Mucosa of descending colon (tissue), 3 donors: ENCODE measurements at regions not wholly inside any gene's neighbourhood (a gene's known extent, or its start where the extent isn't known, plus 50 kb on each side); places are given as distances from the start of the nearest gene placed in this dataset.
A peak's percentile ranks its signal among the peaks of the same experiment; 100 is the strongest.

Experiments used
- ATAC-seq: fragments of 200-7000 bp; cut with Tn5 transposase; one replicate; pipeline ENCODE4 v1.9.1; 2020; ENCODE audit warnings: mild to moderate bottlenecking, moderate library complexity
- DNase-seq, 3 donors: peaks; one replicate each; pipeline ENCODE4 v3.0.0-alpha.2; 2020
- H3K36me3 ChIP-seq: fragments of 200-600 bp; one replicate; pipeline ENCODE4 v1.8.0; 2021; ENCODE audit warnings: low read depth, mild to moderate bottlenecking
- H3K4me1 ChIP-seq: fragments of 200-600 bp; one replicate; pipeline ENCODE4 v1.8.0; 2021; ENCODE audit warnings: low read depth, mild to moderate bottlenecking
- H3K4me3 ChIP-seq: fragments of 200-600 bp; one replicate; pipeline ENCODE4 v1.8.0; 2021; ENCODE audit warnings: mild to moderate bottlenecking
- H3K9me3 ChIP-seq: fragments of 200-600 bp; one replicate; pipeline ENCODE4 v1.8.0; 2021; ENCODE audit warnings: mild to moderate bottlenecking
- intact Hi-C, 2 donors: fragments of 100-400 bp; cut with DNase I in 1 of 2; cut with micrococcal nuclease in 1 of 2; formaldehyde crosslinking; loops; one replicate each; pipeline versions ENCODE4 v1.11.0 to v1.11.1; 2022; cut with DNase I, micrococcal nuclease
- TF ChIP-seq, protein P1 (sequence below): fragments of 200-600 bp; IDR thresholded peaks from one replicate; pipeline ENCODE4 v1.8.0; 2022; ENCODE audit warnings: antibody characterized with exemption, mild to moderate bottlenecking
- donor health status: DM: no; HTN: no; CAD: no; lungs with moderate emphysema.
- donor health status: DM: no; HTN: no; CAD: no.
- donor health status: DM: no; HTN: yes; CAD: no.

DNA sequence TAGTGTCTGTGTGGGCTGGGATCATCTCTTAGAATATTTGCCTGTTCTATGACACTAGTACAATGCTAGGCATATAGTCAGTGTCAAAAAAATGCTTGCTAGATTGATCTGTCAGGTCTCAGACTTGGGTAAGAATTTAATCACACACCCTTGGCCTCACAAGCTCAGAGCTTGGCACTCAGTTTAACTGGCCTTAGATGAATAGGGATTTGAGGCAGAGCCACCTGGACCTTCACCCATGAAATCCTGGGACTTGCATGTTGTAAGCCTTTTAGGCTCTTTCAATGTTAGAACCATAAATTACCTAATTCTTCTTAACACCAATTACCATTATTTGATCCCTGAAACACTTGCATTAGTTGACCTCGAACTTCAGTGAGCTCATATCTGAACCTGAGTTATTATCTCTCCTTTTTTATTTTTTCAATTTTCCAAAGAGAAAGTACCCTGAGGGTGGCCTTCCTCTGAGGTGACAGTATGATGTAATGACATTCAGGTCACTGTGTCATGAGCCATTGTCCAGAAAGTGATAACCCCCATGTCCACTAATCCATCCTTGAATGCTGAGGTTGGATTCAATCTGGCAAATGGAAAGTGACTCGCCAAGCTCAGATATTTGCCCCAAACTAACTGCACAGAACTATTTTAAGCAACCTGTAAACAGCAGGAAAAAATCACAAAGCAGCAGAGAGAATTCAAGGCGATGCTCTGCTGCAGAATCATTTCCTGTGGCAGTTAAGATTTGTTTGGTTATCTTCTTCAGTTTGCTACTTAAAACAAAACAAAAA lies 615.2 kb upstream of the NR2F2 start:
- Histone ChIP-seq H3K36me3 (no peaks in the 10 kb centered on the region), H3K4me3 (no peak overlapping the region), H3K4me1 (no peaks in the 10 kb centered on the region), H3K9me3 (no peaks in the 10 kb centered on the region)
- intact Hi-C loops: no loop called here
- ATAC-seq: no peak
- TF ChIP-seq, protein P1, sequence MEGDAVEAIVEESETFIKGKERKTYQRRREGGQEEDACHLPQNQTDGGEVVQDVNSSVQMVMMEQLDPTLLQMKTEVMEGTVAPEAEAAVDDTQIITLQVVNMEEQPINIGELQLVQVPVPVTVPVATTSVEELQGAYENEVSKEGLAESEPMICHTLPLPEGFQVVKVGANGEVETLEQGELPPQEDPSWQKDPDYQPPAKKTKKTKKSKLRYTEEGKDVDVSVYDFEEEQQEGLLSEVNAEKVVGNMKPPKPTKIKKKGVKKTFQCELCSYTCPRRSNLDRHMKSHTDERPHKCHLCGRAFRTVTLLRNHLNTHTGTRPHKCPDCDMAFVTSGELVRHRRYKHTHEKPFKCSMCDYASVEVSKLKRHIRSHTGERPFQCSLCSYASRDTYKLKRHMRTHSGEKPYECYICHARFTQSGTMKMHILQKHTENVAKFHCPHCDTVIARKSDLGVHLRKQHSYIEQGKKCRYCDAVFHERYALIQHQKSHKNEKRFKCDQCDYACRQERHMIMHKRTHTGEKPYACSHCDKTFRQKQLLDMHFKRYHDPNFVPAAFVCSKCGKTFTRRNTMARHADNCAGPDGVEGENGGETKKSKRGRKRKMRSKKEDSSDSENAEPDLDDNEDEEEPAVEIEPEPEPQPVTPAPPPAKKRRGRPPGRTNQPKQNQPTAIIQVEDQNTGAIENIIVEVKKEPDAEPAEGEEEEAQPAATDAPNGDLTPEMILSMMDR: no peak
- DNase-seq: no peak

DNA sequence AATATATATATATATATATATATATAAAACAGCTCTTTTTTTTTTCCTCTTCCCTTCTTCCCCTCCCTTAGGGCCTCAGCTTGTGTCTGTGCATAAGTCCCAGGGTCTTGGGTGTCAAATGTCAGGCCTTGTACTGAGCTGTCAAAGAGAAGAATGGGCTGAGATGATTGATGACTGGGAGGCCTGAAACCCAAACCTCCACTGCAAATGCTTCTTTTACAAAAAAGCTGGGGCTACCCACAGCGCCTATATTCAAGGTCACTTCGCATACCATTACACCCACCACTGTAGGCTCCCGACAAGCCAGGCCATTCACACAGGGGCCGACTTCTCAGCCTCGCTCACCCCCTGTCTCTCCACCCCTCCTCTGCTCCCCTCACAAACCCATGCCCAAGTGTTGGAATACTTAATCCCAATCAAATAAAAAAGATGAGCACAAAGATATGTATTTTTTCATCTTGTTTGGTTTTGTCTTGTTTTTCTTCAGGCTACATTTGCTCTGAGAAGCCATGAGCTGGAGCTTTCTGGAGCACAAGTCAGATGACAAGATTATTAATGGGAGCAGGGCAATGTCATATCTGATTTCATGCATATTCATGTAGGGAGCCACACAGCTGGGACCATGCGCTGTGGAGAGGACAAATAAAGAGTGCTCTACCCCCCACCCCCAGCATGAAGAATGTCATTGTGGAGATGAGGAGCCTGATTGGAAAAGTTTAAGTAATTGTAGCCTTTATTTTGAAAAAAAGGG lies 614.4 kb upstream of the NR2F2 start:
- DNase-seq (no peak), ATAC-seq (no peak)
- Histone ChIP-seq H3K4me1 (no peaks in the 10 kb centered on the region), H3K36me3 (no peaks in the 10 kb centered on the region), H3K4me3 (no peak overlapping the region), H3K9me3 (no peaks in the 10 kb centered on the region)
- TF ChIP-seq, protein P1: no peak
- intact Hi-C loops: no loop called here

DNA sequence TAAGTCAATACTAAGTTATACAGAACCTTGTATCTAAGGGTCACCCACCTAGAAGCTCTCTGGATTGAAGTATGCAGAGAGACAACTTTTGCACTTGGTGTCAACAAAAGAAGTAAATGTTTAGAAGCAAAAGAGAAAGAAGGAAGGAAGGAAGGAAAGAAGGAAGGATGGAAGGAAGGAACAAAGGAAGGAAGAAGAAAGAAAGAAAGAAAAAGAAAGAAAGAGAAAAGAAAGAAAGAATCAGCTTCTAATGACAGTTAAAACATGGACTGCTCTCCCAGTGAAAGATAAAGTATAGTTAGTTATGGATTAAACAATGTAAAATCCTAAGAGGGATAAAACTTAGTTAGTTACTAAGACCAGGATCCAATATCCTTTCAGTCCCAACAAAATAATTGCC lies 613.8 kb upstream of the NR2F2 start:
- H3K36me3 ChIP-seq: no peaks in the 10 kb centered on the region
- TF ChIP-seq, protein P1: no peak
- intact Hi-C loops: no loop called here
- H3K4me1 ChIP-seq: no peaks in the 10 kb centered on the region
- ATAC-seq: no peak
- DNase-seq: no peak
- no peak overlapping the region for H3K4me3 ChIP-seq
- H3K9me3 ChIP-seq: no peaks in the 10 kb centered on the region

DNA sequence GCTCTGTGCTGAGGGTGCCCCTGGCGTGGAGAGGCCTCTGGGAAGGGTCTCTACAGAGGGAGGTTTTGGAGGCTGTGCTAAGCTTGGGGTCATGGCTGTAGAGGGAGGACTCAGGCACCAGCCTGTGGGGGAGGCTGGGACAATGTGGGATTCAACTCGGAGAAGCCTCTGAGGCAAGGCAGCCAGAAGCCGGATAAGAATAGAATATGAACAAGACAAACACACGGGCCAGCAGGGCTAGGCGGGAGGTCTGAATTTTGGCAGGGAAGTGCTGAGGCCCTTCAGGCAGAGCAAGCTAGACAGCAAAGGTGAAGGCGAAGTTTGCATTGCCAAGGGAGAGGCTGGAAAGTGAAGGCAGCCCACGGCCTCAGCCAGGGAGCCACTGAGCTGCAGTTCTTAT lies 612.1 kb upstream of the NR2F2 start:
- Histone ChIP-seq H3K9me3 (no peaks in the 10 kb centered on the region), H3K4me1 (no peaks in the 10 kb centered on the region), H3K4me3 (no peak overlapping the region), H3K36me3 (no peaks in the 10 kb centered on the region)
- TF ChIP-seq, protein P1: no peak
- no peak for ATAC-seq
- DNase-seq: peak in 1 of 3 donors; percentile 17
- intact Hi-C loops: no loop called here

DNA sequence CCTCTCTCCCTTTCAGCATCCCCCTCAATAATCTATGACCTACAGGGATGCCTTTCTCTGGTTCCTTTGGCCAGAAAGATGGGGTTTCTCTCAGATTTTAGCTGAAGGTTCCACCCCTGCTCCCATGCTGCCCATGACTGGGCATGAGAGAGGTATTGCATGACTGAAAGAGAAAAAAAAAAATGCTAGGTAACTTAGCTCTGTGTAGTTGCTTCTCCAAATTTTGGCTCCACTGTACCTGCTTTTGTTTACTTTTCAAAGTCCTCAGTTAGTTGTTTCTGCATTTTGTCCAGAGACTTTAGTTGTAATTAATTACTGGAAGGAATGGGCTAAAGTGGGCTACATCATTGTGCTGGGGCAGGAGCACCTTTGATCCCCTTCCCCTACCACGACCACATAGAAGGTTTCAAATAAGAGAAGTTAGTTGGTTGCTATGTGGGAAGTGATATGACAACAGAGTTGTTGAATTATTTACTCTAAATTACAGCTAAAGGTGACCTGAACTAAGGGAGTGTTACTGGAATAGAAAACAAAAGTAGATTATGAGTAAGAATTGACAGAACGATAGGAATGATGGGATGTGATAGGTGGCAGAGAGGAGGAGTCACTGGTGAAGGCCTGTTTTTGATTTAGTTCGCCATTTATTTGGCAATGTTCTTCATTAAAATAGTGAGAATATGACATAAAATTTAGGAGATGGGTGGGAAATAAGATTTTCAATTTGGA lies 605.4 kb upstream of the NR2F2 start:
- DNase-seq (no peak), ATAC-seq (no peak)
- no peak overlapping the region for H3K4me3 ChIP-seq
- no peaks in the 10 kb centered on the region for H3K9me3 ChIP-seq
- intact Hi-C loops: no loop called here
- no peaks in the 10 kb centered on the region for H3K4me1 ChIP-seq
- TF ChIP-seq, protein P1: no peak
- H3K36me3 ChIP-seq: no peaks in the 10 kb centered on the region
